ENCODE measurements at regions not wholly inside any gene's neighbourhood (a gene's known extent, or its start where the extent isn't known, plus 50 kb on each side); places are given as distances from the start of the nearest gene placed in this dataset.

GRCh38 chr4:24688453-24688852, 104.1 kb upstream of the DHX15 start:
- no peak for TF ChIP-seq POLR2A (IDR thresholded peaks at IDR 0.05)
- no peak for TF ChIP-seq POLR2AphosphoS5 (IDR thresholded peaks at IDR 0.05)
- no peak for TF ChIP-seq EP300 (IDR thresholded peaks at IDR 0.05)
- TF ChIP-seq CTCF (IDR thresholded peaks at IDR 0.05) = no peak
